Endothelial cell of umbilical vein (primary cell): ENCODE measurements at regions not wholly inside any gene's neighbourhood (a gene's known extent, or its start where the extent isn't known, plus 50 kb on each side); places are given as distances from the start of the nearest gene placed in this dataset.

ENCODE experiments used
- CTCF ChIP-seq, 2 donors: IDR thresholded peaks; 1 replicate in 1 of 2; 2 replicates in 1 of 2; pipeline ENCODE4 v1.5.1; 2011; ENCODE audit warnings: low read length in 2 of 2, mild to moderate bottlenecking in 2 of 2, moderate library complexity in 2 of 2, control low read depth in 1 of 2, inconsistent platforms in 1 of 2, low read depth in 1 of 2; ENCODE audit not compliant: insufficient read depth in 1 of 2; ENCODE audit errors: extremely low read depth in 1 of 2
- EZH2 ChIP-seq: IDR thresholded peaks from 2 replicates; pipeline ENCODE4 v1.6.1; 2012; ENCODE audit warnings: borderline replicate concordance, low read depth, mild to moderate bottlenecking, moderate library complexity, low read length, inconsistent platforms; ENCODE audit not compliant: severe bottlenecking
- FOS ChIP-seq: IDR thresholded peaks from 2 replicates; pipeline ENCODE4 v1.6.1; 2011; ENCODE audit warnings: mild to moderate bottlenecking, low read length, moderate library complexity, borderline replicate concordance; ENCODE audit not compliant: insufficient read depth
- GATA2 ChIP-seq: IDR thresholded peaks from 2 replicates; pipeline ENCODE4 v1.7.0; 2011; ENCODE audit warnings: low read depth, mild to moderate bottlenecking, moderate library complexity, mixed read lengths, low read length; ENCODE audit not compliant: insufficient read length, insufficient read depth
- JUN ChIP-seq: IDR thresholded peaks from 2 replicates; pipeline ENCODE4 v1.6.1; 2011; ENCODE audit warnings: borderline replicate concordance, low read depth; ENCODE audit not compliant: insufficient read length, insufficient read depth
- MYC ChIP-seq: IDR thresholded peaks from one replicate; pipeline ENCODE4 v1.6.1; 2011; ENCODE audit warnings: mild to moderate bottlenecking, low read depth, low read length
- POLR2A ChIP-seq: IDR thresholded peaks from 2 replicates; pipeline ENCODE4 v1.6.1; 2012; ENCODE audit warnings: low read depth, mild to moderate bottlenecking, control low read depth, low read length
- POLR2AphosphoS5 ChIP-seq: IDR thresholded peaks from 2 replicates; pipeline ENCODE4 v1.6.1; 2012; ENCODE audit warnings: low read depth, mild to moderate bottlenecking, control low read depth, low read length, moderate library complexity; ENCODE audit not compliant: insufficient read depth
- TF ChIP-seq, protein P1 (sequence below): IDR thresholded peaks from 2 replicates; pipeline ENCODE4 v1.6.1; 2011; ENCODE audit not compliant: insufficient read depth, insufficient read length

GRCh38 chr13:80244574-80244973 is 96.4 kb downstream of the SPRY2 start:
- TF ChIP-seq CTCF (IDR thresholded peaks at IDR 0.05; ENCODE audit: extremely low read depth in 1 of 2, insufficient read depth in 1 of 2, low read depth in 1 of 2, low read length in 2 of 2) = no peak
- TF ChIP-seq JUN = no peak
- TF ChIP-seq POLR2AphosphoS5 = no peak
- no peak for TF ChIP-seq POLR2A
- TF ChIP-seq, protein P1, sequence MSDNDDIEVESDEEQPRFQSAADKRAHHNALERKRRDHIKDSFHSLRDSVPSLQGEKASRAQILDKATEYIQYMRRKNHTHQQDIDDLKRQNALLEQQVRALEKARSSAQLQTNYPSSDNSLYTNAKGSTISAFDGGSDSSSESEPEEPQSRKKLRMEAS = no peak
- no peak for TF ChIP-seq MYC
- no peak for TF ChIP-seq EZH2
- no peak for TF ChIP-seq GATA2
- no peak for TF ChIP-seq FOS
